ENCODE measurements at regions not wholly inside any gene's neighbourhood (a gene's known extent, or its start where the extent isn't known, plus 50 kb on each side); places are given as distances from the start of the nearest gene placed in this dataset.
"Not testable (repeated sequence)": the region's sequence is repeated elsewhere in the genome, so short reads cannot be mapped to it uniquely, and the experiment has no call there.

- H3K27me3 ChIP-seq (ENCODE audit: control insufficient read depth in 1 of 2, insufficient read depth in 2 of 2, low read length in 1 of 2); DNase-seq; H3K4me1 ChIP-seq (ENCODE audit: control insufficient read depth in 1 of 2, insufficient read depth in 2 of 2, low read length in 2 of 2); H3K4me3 ChIP-seq (ENCODE audit: low read length in 2 of 2); H3K36me3 ChIP-seq (ENCODE audit: control insufficient read depth in 1 of 2, insufficient read depth in 2 of 2, low read length in 1 of 2); H3K27ac ChIP-seq (ENCODE audit: low read depth in 1 of 2, low read length in 2 of 2); H3K9me3 ChIP-seq (ENCODE audit: control insufficient read depth, low read length); intact Hi-C loops (cut with DNase I); ATAC-seq (ENCODE audit: low FRiP score): not testable (repeated sequence)
- 52 to 55% methylated on average over 6 of the region's 6 CpGs for WGBS, 2 donors
Observed at GRCh38 chr7:125061083-125061745, 131.6 kb upstream of the POT1 start.

GRCh38 chr7:125059861-125060456 lies 130.3 kb upstream of the POT1 start:
- ATAC-seq (ENCODE audit: low FRiP score) (no peak), DNase-seq (no peak)
- H3K4me3 ChIP-seq (ENCODE audit: low read length in 2 of 2): no peak overlapping the region
- no peaks in the 10 kb centered on the region for H3K4me1 ChIP-seq (ENCODE audit: control insufficient read depth in 1 of 2, insufficient read depth in 2 of 2, low read length in 2 of 2)
- no peaks in the 10 kb centered on the region for H3K9me3 ChIP-seq (ENCODE audit: control insufficient read depth, low read length)
- H3K27me3 ChIP-seq (ENCODE audit: control insufficient read depth in 1 of 2, insufficient read depth in 2 of 2, low read length in 1 of 2): no peaks in the 10 kb centered on the region
- intact Hi-C loops (cut with DNase I): no loop called here
- H3K36me3 ChIP-seq (ENCODE audit: control insufficient read depth in 1 of 2, insufficient read depth in 2 of 2, low read length in 1 of 2): no peaks in the 10 kb centered on the region
- no peak overlapping the region for H3K27ac ChIP-seq (ENCODE audit: low read depth in 1 of 2, low read length in 2 of 2)
- 28 to 31% methylated on average over 3 of the region's 3 CpGs for WGBS, 2 donors

GRCh38 chr7:125057963-125058362 lies 128.3 kb upstream of the POT1 start:
- Histone ChIP-seq H3K9me3 (ENCODE audit: control insufficient read depth, low read length) (no peaks in the 10 kb centered on the region), H3K27ac (ENCODE audit: low read depth in 1 of 2, low read length in 2 of 2) (no peak overlapping the region), H3K4me3 (ENCODE audit: low read length in 2 of 2) (no peak overlapping the region), H3K27me3 (ENCODE audit: control insufficient read depth in 1 of 2, insufficient read depth in 2 of 2, low read length in 1 of 2) (no peaks in the 10 kb centered on the region), H3K36me3 (ENCODE audit: control insufficient read depth in 1 of 2, insufficient read depth in 2 of 2, low read length in 1 of 2) (no peaks in the 10 kb centered on the region), H3K4me1 (ENCODE audit: control insufficient read depth in 1 of 2, insufficient read depth in 2 of 2, low read length in 2 of 2) (no peaks in the 10 kb centered on the region)
- WGBS, 2 donors: 52 to 56% methylated on average over 3 of the region's 3 CpGs
- no peak for ATAC-seq (ENCODE audit: low FRiP score)
- intact Hi-C loops (cut with DNase I): no loop called here
- DNase-seq: no peak

- H3K4me3 ChIP-seq (ENCODE audit: low read length in 2 of 2): no peak overlapping the region
- H3K27me3 ChIP-seq (ENCODE audit: control insufficient read depth in 1 of 2, insufficient read depth in 2 of 2, low read length in 1 of 2): no peaks in the 10 kb centered on the region
- H3K9me3 ChIP-seq (ENCODE audit: control insufficient read depth, low read length): no peaks in the 10 kb centered on the region
- no peak overlapping the region for H3K27ac ChIP-seq (ENCODE audit: low read depth in 1 of 2, low read length in 2 of 2)
- intact Hi-C loops (cut with DNase I): no loop called here
- no peak for DNase-seq
- no peaks in the 10 kb centered on the region for H3K36me3 ChIP-seq (ENCODE audit: control insufficient read depth in 1 of 2, insufficient read depth in 2 of 2, low read length in 1 of 2)
- H3K4me1 ChIP-seq (ENCODE audit: control insufficient read depth in 1 of 2, insufficient read depth in 2 of 2, low read length in 2 of 2): no peaks in the 10 kb centered on the region
- no peak for ATAC-seq (ENCODE audit: low FRiP score)
Observed at GRCh38 chr7:125055376-125055775, 125.8 kb upstream of the POT1 start.

GRCh38 chr7:125046767-125047166 lies 117.1 kb upstream of the POT1 start:
- DNase-seq: no peak

GRCh38 chr7:125033506-125033905 lies 103.9 kb upstream of the POT1 start:
- 83% methylated on average over 9 of the region's 9 CpGs for WGBS, 2 donors
- no peak for ATAC-seq (ENCODE audit: low FRiP score)
- no peaks in the 10 kb centered on the region for H3K27me3 ChIP-seq (ENCODE audit: control insufficient read depth in 1 of 2, insufficient read depth in 2 of 2, low read length in 1 of 2)
- H3K9me3 ChIP-seq (ENCODE audit: control insufficient read depth, low read length): no peaks in the 10 kb centered on the region
- H3K4me1 ChIP-seq (ENCODE audit: control insufficient read depth in 1 of 2, insufficient read depth in 2 of 2, low read length in 2 of 2): no peaks in the 10 kb centered on the region
- H3K4me3 ChIP-seq (ENCODE audit: low read length in 2 of 2): no peak overlapping the region
- H3K27ac ChIP-seq (ENCODE audit: low read depth in 1 of 2, low read length in 2 of 2): no peak overlapping the region
- intact Hi-C loops (cut with DNase I): no loop called here
- DNase-seq: no peak
- no peaks in the 10 kb centered on the region for H3K36me3 ChIP-seq (ENCODE audit: control insufficient read depth in 1 of 2, insufficient read depth in 2 of 2, low read length in 1 of 2)

More at GRCh38 chr7:125046767-125047166, 117.1 kb upstream of the POT1 start:
- Histone ChIP-seq H3K4me1 (ENCODE audit: control insufficient read depth in 1 of 2, insufficient read depth in 2 of 2, low read length in 2 of 2) (no peaks in the 10 kb centered on the region), H3K4me3 (ENCODE audit: low read length in 2 of 2) (no peak overlapping the region), H3K27ac (ENCODE audit: low read depth in 1 of 2, low read length in 2 of 2) (no peak overlapping the region), H3K36me3 (ENCODE audit: control insufficient read depth in 1 of 2, insufficient read depth in 2 of 2, low read length in 1 of 2) (no peaks in the 10 kb centered on the region), H3K9me3 (ENCODE audit: control insufficient read depth, low read length) (no peaks in the 10 kb centered on the region), H3K27me3 (ENCODE audit: control insufficient read depth in 1 of 2, insufficient read depth in 2 of 2, low read length in 1 of 2) (no peaks in the 10 kb centered on the region)
- intact Hi-C loops (cut with DNase I): no loop called here
- 91 to 92% methylated on average over 6 of the region's 6 CpGs for WGBS, 2 donors
- no peak for ATAC-seq (ENCODE audit: low FRiP score)

GRCh38 chr7:125032943-125033342 lies 103.3 kb upstream of the POT1 start:
- H3K36me3 ChIP-seq (ENCODE audit: control insufficient read depth in 1 of 2, insufficient read depth in 2 of 2, low read length in 1 of 2): no peaks in the 10 kb centered on the region
- no peaks in the 10 kb centered on the region for H3K9me3 ChIP-seq (ENCODE audit: control insufficient read depth, low read length)
- no peak overlapping the region for H3K4me3 ChIP-seq (ENCODE audit: low read length in 2 of 2)
- ATAC-seq (ENCODE audit: low FRiP score) (no peak), DNase-seq (no peak)
- 63 to 76% methylated on average over 4 of the region's 4 CpGs for WGBS, 2 donors
- no peaks in the 10 kb centered on the region for H3K27me3 ChIP-seq (ENCODE audit: control insufficient read depth in 1 of 2, insufficient read depth in 2 of 2, low read length in 1 of 2)
- H3K4me1 ChIP-seq (ENCODE audit: control insufficient read depth in 1 of 2, insufficient read depth in 2 of 2, low read length in 2 of 2): no peaks in the 10 kb centered on the region
- H3K27ac ChIP-seq (ENCODE audit: low read depth in 1 of 2, low read length in 2 of 2): no peak overlapping the region
- intact Hi-C loops (cut with DNase I): no loop called here

GRCh38 chr7:125030756-125031387 lies 101.2 kb upstream of the POT1 start:
- H3K9me3 ChIP-seq (ENCODE audit: control insufficient read depth, low read length): no peaks in the 10 kb centered on the region
- DNase-seq (no peak), ATAC-seq (ENCODE audit: low FRiP score) (no peak)
- no peak overlapping the region for H3K4me3 ChIP-seq (ENCODE audit: low read length in 2 of 2)
- intact Hi-C loops (cut with DNase I): no loop called here
- H3K4me1 ChIP-seq (ENCODE audit: control insufficient read depth in 1 of 2, insufficient read depth in 2 of 2, low read length in 2 of 2): no peaks in the 10 kb centered on the region
- 79 to 88% methylated on average over 4 of the region's 4 CpGs for WGBS, 2 donors
- H3K27me3 ChIP-seq (ENCODE audit: control insufficient read depth in 1 of 2, insufficient read depth in 2 of 2, low read length in 1 of 2): no peaks in the 10 kb centered on the region
- no peak overlapping the region for H3K27ac ChIP-seq (ENCODE audit: low read depth in 1 of 2, low read length in 2 of 2)
- H3K36me3 ChIP-seq (ENCODE audit: control insufficient read depth in 1 of 2, insufficient read depth in 2 of 2, low read length in 1 of 2): no peaks in the 10 kb centered on the region

GRCh38 chr7:125025620-125026019 lies 96.0 kb upstream of the POT1 start:
- DNase-seq (no peak), ATAC-seq (ENCODE audit: low FRiP score) (no peak)
- Histone ChIP-seq H3K27me3 (ENCODE audit: control insufficient read depth in 1 of 2, insufficient read depth in 2 of 2, low read length in 1 of 2) (no peaks in the 10 kb centered on the region), H3K36me3 (ENCODE audit: control insufficient read depth in 1 of 2, insufficient read depth in 2 of 2, low read length in 1 of 2) (no peaks in the 10 kb centered on the region), H3K9me3 (ENCODE audit: control insufficient read depth, low read length) (no peaks in the 10 kb centered on the region), H3K27ac (ENCODE audit: low read depth in 1 of 2, low read length in 2 of 2) (no peak overlapping the region), H3K4me3 (ENCODE audit: low read length in 2 of 2) (no peak overlapping the region), H3K4me1 (ENCODE audit: control insufficient read depth in 1 of 2, insufficient read depth in 2 of 2, low read length in 2 of 2) (no peaks in the 10 kb centered on the region)
- intact Hi-C loops (cut with DNase I): no loop called here
- WGBS, 2 donors: 83 to 94% methylated on average over 1 of the region's 1 CpG

Measured in aorta (tissue), 5 donors.